ENCODE measurements at regions not wholly inside any gene's neighbourhood (a gene's known extent, or its start where the extent isn't known, plus 50 kb on each side); places are given as distances from the start of the nearest gene placed in this dataset.

GRCh38 chr12:115697340-115697739, 580.2 kb downstream of the MED13L start:
- DNase-seq = peak; percentile 39

DNA sequence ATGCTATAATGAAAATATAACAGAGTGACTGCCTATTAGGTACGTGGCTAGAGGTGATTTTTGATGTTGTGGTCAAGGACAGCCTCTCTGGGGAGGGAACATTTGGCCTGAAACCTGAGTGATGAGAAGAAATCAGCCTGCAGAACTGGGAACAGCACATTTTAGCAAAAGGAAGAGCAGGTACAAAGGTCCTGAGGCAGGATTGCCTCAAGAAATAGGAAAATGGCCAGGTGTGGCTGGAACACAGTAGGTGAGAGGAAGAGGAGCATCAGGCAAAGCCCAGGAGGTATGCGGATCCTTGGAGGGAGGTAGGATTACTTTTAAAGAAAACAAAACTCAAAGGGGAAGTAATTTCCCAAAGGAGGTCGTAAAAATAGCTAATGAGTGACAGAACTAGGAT, 582.9 kb downstream of the MED13L start:
- DNase-seq = no peak

- no peak for DNase-seq
Measured at GRCh38 chr12:115693970-115694369, 583.5 kb downstream of the MED13L start.

DNA sequence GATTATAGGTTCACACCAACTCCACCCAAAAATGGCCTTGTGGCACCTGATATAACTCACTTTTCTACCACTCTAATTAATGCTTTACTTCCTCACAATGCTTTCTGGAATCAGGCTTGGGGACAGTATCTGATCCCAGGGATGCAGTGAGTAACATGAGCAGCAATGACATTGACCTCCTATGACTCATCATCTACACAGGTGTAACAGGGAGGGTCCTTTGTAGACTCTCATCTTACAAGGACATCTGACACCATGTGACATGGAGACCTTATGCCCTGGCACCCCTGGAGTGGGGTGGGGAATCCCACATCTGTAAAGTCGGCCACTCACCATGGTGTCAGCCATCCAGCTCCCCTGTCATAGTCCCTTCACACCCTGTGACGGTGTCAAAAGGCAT, 586.4 kb downstream of the MED13L start:
- no peak for DNase-seq

DNA sequence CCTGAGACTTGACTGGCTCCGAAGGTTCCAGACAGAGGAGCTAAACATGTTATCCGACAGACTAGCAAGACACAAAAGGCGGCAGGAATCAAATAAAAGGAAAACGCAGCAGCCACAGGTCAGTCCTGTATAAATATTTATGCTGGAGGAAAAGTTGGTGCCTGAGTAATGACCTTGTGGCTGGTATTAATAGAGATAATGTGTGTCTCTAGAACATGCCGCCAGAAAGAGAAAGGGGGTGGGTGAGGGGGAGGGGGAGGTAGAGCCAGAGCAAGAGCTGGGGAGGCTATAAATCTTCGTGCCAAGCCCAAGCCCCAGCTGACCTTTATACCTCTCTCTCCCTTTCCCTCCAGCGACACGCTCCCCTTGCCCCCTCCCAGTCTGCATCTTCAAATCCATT, 590.4 kb downstream of the MED13L start:
- no peak for DNase-seq

DNA sequence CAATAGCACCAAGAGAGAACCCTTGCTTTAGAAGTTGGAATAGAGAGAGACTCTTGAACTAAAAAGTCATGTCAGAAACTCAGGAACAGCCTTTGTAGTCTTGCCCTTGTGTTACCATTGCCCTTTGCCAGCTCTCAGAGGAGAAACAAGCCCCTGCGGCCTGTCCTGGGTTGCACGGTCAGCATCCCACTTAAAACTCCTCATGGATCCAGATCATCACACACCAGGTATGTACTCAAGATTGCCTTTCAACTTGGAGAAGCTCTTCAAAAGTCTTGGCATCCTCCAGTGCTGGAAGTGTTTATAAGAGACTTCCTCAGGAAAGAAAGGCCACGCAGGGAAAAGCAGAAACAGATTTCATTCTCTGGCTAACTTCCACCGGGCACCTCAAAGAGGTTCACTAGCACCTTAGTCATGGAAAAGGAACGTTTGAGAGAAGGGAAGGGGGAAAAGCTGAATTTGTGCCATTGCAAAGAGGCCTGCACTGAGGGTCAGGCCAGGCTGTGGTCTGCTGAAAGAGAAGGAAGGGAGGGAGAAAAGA, 594.2 kb downstream of the MED13L start:
- DNase-seq = no peak

DNA sequence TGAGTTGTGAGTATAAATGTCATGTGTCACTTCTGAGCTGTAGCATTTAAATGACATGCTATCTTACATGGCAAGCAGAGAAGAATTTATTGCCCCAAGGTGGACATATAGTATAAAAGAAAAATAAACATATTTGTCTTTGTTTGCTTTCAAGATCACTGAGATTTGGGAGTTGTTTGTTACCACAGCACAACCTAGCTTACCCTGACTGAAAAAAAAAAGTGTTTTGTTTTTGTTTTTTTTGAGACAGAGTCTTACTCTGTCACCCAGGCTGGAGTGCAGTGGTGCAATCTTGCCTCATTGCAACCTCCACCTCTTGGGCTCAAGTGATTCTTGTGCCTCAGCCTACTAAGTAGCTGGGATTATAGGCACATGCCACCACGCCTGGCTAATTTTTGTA, 596.5 kb downstream of the MED13L start:
- no peak for DNase-seq

GRCh38 chr12:115672506-115673080, 604.9 kb downstream of the MED13L start:
- peak; percentile 97 for DNase-seq

- DNase-seq = peak; percentile 62
Measured at GRCh38 chr12:115672086-115672485, 605.4 kb downstream of the MED13L start.

GRCh38 chr12:115670869-115671268, 606.6 kb downstream of the MED13L start:
- no peak for DNase-seq

DNA sequence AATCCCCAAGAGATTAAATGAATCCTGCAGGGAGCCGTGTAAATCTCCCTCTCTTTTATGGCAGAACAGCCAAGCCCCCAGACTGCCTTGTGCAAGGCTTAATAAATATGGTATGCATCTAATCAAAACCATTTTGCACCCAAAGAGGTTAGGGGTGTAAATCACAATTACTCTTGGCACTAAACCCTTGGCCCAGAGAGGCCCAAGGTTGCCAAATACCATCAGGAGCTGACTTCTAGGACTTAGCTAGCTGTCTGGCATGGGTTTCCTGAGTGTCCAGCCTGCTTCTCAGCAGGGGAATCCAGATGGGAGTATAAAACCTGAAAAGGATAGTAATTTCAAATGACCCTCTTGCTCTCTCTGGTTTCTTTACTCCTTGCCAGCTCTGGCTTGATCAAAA, 610.4 kb downstream of the MED13L start:
- DNase-seq = no peak

DNA sequence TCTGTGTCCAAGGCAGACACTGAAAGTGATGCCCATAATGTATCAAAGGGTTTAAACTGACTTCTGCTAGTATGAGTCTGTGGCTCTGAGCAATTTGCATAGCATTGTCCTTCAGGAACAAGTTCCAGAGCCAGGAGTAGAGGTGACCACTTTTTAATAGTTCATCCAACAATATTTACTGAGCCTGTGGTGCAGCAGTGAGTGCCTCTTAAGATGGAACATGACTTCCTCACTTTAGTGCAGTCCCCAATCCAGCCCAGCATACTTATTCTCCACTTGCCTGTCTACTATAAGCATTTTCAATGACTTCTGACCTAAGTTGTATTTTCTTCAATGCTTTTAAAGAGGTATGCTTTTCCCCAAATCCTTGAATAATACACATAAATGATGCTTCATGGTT, 611.3 kb downstream of the MED13L start:
- DNase-seq = no peak

DNA sequence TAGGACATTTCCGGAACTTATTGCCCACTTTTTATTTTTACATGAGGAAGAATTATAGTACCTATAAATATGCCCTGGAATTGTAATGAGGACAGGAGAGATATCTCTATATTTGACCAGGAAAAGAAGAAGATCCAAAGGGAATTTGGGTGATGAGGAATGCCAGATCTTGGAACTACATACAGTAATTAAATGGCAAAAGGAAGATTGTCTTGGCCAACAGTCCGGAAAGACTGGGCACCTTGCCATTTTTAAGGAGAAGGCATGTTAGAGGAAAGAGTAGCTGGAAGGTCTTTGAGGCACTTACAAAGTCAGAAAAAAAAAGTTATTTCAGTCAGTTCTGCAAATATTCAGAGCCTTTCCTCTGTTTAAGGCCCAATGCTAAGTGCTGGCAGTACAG, 616.4 kb downstream of the MED13L start:
- no peak for DNase-seq

GRCh38 chr12:115660211-115660805, 617.2 kb downstream of the MED13L start:
- DNase-seq = no peak

DNA sequence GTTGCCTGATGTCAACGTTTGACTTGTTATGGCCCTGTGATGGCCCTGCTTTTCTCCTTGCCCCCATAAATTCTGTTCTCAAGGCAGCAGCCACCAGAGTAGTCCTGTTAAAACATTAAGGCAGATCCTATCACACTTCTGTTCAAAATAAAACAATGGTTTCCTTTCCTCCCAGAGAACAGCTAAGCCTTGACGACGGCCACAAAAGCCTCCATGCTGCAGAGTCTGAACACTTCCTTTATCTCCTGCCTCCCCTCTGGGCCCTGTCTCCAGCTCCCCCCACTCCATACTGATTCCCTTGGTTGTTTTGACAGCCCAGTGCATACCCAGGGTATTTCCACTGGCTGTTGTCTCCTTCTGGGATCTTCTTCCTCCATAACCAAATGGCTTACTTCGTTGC, 618.1 kb downstream of the MED13L start:
- DNase-seq = no peak

DNA sequence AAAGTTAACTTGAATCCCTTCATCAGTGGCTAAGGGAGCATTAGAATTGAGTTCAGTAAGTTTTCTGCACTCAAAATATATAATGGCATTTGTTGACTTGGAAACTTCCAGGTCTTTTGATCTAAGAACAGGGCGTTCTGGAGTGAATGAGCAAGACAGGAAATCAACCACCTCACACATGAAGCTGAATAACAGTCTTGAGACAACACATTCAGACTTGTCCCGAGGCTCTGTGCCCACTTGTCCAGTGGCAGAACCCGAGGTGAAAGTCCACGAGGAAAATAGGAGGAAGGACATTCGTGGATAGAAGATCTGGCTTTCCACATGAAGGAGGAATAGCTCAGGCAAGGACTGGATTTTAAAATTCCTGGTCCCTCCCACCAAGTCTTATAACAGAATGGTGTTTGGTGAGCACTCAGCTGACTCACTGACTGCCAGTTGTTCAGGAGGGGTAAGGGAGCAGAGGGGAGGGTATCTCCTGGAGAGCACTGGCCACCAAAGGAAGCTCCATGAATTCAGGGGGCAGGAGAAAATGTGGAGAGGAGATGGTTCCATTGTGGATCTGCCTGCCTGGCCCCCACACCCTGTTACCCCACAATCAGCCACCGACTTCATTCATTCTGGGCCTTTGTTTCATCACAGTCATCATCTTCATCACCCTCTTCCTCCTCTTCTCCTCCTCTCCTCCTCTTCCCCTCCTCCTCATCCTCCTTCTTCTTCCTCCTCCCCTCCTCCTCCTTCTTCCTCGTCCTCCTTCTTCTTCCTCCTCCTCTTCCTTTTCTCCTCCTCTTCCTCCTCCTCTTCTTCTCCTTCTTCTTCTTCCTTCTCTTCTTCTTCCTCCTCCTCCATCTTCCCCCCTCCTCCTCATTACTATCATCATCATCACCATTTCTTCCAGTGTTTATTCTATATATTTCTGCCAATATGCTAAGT, 620.1 kb downstream of the MED13L start:
- no peak for DNase-seq

DNA sequence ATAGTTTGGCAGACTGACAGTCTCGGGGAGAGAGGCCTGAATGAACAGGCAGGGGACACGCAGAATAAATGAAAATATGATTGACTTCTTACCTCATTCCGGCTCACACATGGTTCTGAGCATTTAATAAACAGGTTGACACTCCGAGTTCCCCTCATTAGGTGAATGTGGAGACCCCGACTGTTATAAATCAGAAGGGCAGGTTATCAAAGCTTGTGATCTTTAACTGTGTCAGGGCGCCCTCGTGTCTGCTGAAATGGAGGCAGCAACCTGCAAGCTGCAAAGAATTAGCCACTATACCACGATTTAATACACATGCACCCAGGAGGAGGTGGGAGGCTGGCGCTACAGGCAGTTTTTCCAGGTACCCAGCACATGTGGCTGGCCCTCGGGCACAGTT, 627.5 kb downstream of the MED13L start:
- no peak for DNase-seq

- no peak for DNase-seq
Measured at GRCh38 chr12:115648463-115648862, 629.0 kb downstream of the MED13L start.

- DNase-seq = no peak
Measured at GRCh38 chr12:115646210-115646609, 631.3 kb downstream of the MED13L start.

- DNase-seq = no peak
Measured at GRCh38 chr12:115640929-115641328, 636.6 kb downstream of the MED13L start.

DNA sequence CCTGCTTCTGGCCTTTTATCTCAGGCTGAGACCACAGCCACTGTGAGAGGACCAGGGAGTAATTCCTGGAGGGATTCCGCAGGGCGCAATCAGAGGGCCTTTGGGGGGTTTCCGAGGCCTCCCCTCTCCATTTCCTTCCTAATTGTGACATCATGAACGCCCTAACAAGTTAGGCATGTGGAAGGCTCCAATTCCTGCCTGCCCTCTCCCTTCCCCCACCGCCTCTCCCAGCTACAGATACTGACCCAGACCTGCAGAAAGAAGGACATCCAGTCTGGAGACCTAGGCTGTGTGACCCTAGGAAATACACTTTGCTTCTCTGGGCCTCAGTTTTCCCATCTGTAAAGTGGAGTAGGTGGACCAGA, 637.9 kb downstream of the MED13L start:
- DNase-seq = no peak

- peak; percentile 58 for DNase-seq
Measured at GRCh38 chr12:115638733-115639647, 638.5 kb downstream of the MED13L start.

- DNase-seq = peak; percentile 68
Measured at GRCh38 chr12:115636546-115636945, 640.9 kb downstream of the MED13L start.

Measured in eye (tissue), 1 donor.